Kidney (tissue), 13 donors: ENCODE measurements at regions not wholly inside any gene's neighbourhood (a gene's known extent, or its start where the extent isn't known, plus 50 kb on each side); places are given as distances from the start of the nearest gene placed in this dataset.

Source experiments
- DNase-seq, 5 donors: peaks; one replicate each; pipeline ENCODE4 v3.0.0-alpha.2; 2013 to 2020
- FAIRE-seq: peaks from 2 replicates; lab custom pipeline; 2012; peaks lifted over from hg19 to GRCh38; lab: Jason Lieb, UNC
- H3K27ac ChIP-seq, 2 donors: one replicate each; pipeline ENCODE4 v1.7.0; 2013; ENCODE audit warnings: low read depth in 2 of 2, low read length in 2 of 2, inconsistent platforms in 1 of 2
- H3K27me3 ChIP-seq: one replicate; pipeline ENCODE4 v1.7.1; 2013; ENCODE audit warnings: low read length, inconsistent platforms; ENCODE audit not compliant: control insufficient read depth, insufficient read depth
- H3K36me3 ChIP-seq, 3 donors: one replicate each; pipeline versions ENCODE4 v1.7.0 to v1.7.1; 2013; ENCODE audit warnings: low read length in 3 of 3, control low read depth in 1 of 3, inconsistent platforms in 1 of 3; ENCODE audit not compliant: insufficient read depth in 3 of 3, control insufficient read depth in 2 of 3
- H3K4me1 ChIP-seq, 3 donors: one replicate each; pipeline versions ENCODE4 v1.7.0 to v1.7.1; 2013; ENCODE audit warnings: low read length in 3 of 3, inconsistent platforms in 1 of 3, low read depth in 1 of 3; ENCODE audit not compliant: control insufficient read depth in 2 of 3, insufficient read depth in 2 of 3
- H3K4me3 ChIP-seq, 3 donors: one replicate each; pipeline versions ENCODE4 v1.7.0 to v1.8.1; 2013; ENCODE audit warnings: low read length in 3 of 3, control low read depth in 1 of 3, inconsistent platforms in 1 of 3
- H3K9ac ChIP-seq, 3 donors: one replicate each; pipeline versions ENCODE4 v1.7.0 to v1.7.1; 2013; ENCODE audit warnings: low read length in 3 of 3, control low read depth in 1 of 3, inconsistent platforms in 1 of 3
- H3K9me3 ChIP-seq, 3 donors: one replicate each; pipeline versions ENCODE4 v1.7.0 to v1.7.1; 2013; ENCODE audit warnings: low read length in 3 of 3, control low read depth in 1 of 3, inconsistent platforms in 1 of 3; ENCODE audit not compliant: control insufficient read depth in 2 of 3, insufficient read depth in 1 of 3
- intact Hi-C: fragments of 100-400 bp; cut with DNase I; formaldehyde crosslinking; loops from one replicate; pipeline ENCODE4 v1.11.1; 2022
- TF ChIP-seq, protein P1 (sequence below): IDR thresholded peaks from 3 replicates; pipeline ENCODE4 v1.5.1; 2012; ENCODE audit warnings: mild to moderate bottlenecking, moderate library complexity, borderline replicate concordance; ENCODE audit not compliant: insufficient read depth; ENCODE audit errors: extremely low read depth
- donor health status: control.
- donor health status: control.
- donor health status: control.
- donor health status: control.
- donor health status: control.
- donor health status: DM: yes; HTN: yes; CAD: no.
- donor health status: Normal renal cell carcinoma (clear cell type).

DNA sequence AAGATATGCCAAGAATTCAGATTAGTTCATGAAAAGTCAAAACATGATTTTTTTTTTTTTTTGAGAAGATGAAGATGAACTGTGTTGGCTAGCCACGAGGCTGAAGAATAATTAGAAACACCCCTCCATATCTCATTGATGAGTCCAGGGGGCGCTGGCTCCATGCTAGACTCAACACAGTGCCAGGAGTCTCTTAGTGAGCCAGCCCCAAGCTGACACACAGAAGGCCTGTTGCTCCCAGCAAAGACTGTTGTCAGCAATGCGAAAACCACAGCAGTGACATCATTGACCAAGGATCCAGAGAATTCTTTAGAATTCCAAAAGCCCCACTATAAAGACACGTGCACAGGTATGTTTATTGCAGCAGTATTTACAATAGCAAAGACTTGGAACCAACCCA, 185.2 kb downstream of the ANXA2 start:
- intact Hi-C loops: no loop called here
- no peaks in the 10 kb centered on the region for H3K9me3 ChIP-seq
- no peaks in the 10 kb centered on the region for H3K4me1 ChIP-seq
- no peak overlapping the region for H3K4me3 ChIP-seq
- H3K9ac ChIP-seq: no peak overlapping the region
- no peaks in the 10 kb centered on the region for H3K36me3 ChIP-seq
- FAIRE-seq (no peak), DNase-seq (no peak)
- H3K27ac ChIP-seq: no peak overlapping the region
- TF ChIP-seq, protein P1, sequence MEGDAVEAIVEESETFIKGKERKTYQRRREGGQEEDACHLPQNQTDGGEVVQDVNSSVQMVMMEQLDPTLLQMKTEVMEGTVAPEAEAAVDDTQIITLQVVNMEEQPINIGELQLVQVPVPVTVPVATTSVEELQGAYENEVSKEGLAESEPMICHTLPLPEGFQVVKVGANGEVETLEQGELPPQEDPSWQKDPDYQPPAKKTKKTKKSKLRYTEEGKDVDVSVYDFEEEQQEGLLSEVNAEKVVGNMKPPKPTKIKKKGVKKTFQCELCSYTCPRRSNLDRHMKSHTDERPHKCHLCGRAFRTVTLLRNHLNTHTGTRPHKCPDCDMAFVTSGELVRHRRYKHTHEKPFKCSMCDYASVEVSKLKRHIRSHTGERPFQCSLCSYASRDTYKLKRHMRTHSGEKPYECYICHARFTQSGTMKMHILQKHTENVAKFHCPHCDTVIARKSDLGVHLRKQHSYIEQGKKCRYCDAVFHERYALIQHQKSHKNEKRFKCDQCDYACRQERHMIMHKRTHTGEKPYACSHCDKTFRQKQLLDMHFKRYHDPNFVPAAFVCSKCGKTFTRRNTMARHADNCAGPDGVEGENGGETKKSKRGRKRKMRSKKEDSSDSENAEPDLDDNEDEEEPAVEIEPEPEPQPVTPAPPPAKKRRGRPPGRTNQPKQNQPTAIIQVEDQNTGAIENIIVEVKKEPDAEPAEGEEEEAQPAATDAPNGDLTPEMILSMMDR: no peak
- no peaks in the 10 kb centered on the region for H3K27me3 ChIP-seq

DNA sequence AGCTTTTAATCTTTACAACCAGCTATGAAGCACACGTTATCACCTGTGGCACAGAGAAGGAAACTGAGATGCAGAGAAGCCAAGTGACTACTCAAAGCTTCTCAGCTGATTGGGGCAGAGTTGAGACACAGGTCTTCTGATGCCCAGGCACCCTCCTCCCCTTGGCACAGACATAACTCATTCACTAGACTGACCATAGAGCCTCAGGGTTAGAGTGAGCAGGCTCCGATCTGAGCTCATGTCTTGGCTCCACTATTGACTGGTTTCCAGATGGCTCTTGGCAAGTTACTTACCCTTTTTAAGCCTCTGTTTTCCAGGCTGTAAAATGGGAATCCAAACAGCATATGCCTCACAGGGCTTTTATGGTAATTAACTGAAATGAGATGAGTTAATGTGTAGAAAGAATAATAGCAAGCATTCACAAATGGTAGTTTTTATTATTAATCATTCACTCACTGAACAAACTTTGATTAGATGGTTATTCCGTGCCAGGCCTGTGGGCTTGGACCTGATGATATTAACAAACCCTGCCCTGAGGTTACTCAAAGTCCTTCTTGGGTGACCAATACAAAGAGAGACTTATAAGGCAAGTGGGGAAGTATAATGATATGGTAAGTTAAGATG, 184.3 kb downstream of the ANXA2 start:
- H3K27me3 ChIP-seq: no peaks in the 10 kb centered on the region
- H3K9ac ChIP-seq: no peak overlapping the region
- DNase-seq (no peak), FAIRE-seq (no peak)
- H3K9me3 ChIP-seq: no peaks in the 10 kb centered on the region
- H3K4me3 ChIP-seq: no peak overlapping the region
- intact Hi-C loops: no loop called here
- no peaks in the 10 kb centered on the region for H3K36me3 ChIP-seq
- TF ChIP-seq, protein P1: no peak
- no peaks in the 10 kb centered on the region for H3K4me1 ChIP-seq
- no peak overlapping the region for H3K27ac ChIP-seq

DNA sequence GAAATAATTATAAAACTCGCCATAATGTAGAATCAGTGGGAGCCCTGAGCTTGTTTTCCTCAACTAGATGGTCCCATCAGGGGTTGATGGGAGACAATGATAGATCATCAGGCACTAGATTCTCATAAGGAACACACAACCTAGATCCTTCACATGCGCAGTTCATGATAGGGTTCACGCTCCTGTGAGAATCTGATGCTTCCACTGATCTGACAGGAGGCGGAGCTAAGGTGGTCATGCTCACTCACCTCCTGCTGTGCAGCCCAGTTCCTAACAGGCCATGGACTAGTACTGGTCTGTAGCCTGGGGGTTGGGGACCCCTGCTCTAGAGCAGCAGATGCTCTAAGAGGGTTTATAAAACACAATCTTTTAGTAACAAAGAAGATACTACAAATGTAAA, 183.6 kb downstream of the ANXA2 start:
- Histone ChIP-seq H3K9ac (no peak overlapping the region), H3K36me3 (no peaks in the 10 kb centered on the region), H3K4me3 (no peak overlapping the region), H3K9me3 (no peaks in the 10 kb centered on the region), H3K4me1 (no peaks in the 10 kb centered on the region), H3K27ac (no peak overlapping the region), H3K27me3 (no peaks in the 10 kb centered on the region)
- DNase-seq (no peak), FAIRE-seq (no peak)
- TF ChIP-seq, protein P1: no peak
- intact Hi-C loops: no loop called here
